ENCODE measurements at regions not wholly inside any gene's neighbourhood (a gene's known extent, or its start where the extent isn't known, plus 50 kb on each side); places are given as distances from the start of the nearest gene placed in this dataset.

DNA sequence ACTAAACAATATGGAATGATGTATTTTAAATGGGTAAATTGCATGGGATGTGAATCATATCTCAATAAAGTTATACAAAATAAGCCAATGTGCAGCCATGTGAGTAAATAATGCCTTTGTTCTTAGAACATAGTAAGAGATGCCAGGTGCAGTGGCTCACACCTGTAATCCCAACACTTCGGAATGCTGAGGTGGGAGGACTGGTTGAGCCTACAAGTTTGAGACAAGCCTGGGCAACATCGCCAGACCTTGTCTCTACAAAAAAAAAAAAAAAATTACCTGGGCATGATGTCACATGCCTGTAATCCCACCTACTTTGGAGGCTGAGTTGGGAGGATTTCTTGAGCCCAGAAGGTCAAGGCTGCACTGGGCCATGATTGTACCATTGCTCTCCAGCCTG, 230.7 kb downstream of the RFC3 start:
- TF ChIP-seq GATA3 (IDR thresholded peaks at IDR 0.05; ENCODE audit: low read depth, low read length), result no peak
- no peak for TF ChIP-seq GATA2 (IDR thresholded peaks at IDR 0.05; ENCODE audit: low read depth, low read length)

Data from SH-SY5Y (cell line).